Hepatocyte (in vitro differentiated cells): ENCODE measurements at regions not wholly inside any gene's neighbourhood (a gene's known extent, or its start where the extent isn't known, plus 50 kb on each side); places are given as distances from the start of the nearest gene placed in this dataset.

Experiments
- DNase-seq: peaks from one replicate; pipeline ENCODE4 v3.0.0-alpha.2; 2016; ENCODE audit warnings: low spot score
- H2AFZ ChIP-seq: fragments of 200-600 bp; sonication (generic); 2 replicates; pipeline ENCODE4 v1.6.0; 2016; ENCODE audit warnings: antibody characterized with exemption, mild to moderate bottlenecking
- H3K27ac ChIP-seq: fragments of 200-600 bp; sonication (generic); 2 replicates; pipeline ENCODE4 v1.5.1; 2016; ENCODE audit warnings: mild to moderate bottlenecking
- H3K27me3 ChIP-seq: fragments of 200-600 bp; sonication (generic); 2 replicates; pipeline ENCODE4 v1.6.1; 2016
- H3K36me3 ChIP-seq: fragments of 200-600 bp; sonication (generic); replicated peaks from 2 replicates; pipeline ENCODE4 v1.5.1; 2016; ENCODE audit warnings: low read depth; ENCODE audit not compliant: insufficient read depth
- H3K4me1 ChIP-seq: fragments of 200-600 bp; sonication (generic); 2 replicates; pipeline ENCODE4 v1.5.1; 2016; ENCODE audit warnings: mild to moderate bottlenecking, moderate library complexity; ENCODE audit not compliant: insufficient read depth
- H3K4me2 ChIP-seq: fragments of 200-600 bp; sonication (generic); 2 replicates; pipeline ENCODE4 v1.6.0; 2016
- H3K4me3 ChIP-seq: fragments of 200-600 bp; sonication (generic); 2 replicates; pipeline ENCODE4 v1.5.1; 2016; ENCODE audit warnings: mild to moderate bottlenecking
- H3K79me2 ChIP-seq: fragments of 200-600 bp; sonication (generic); 2 replicates; pipeline ENCODE4 v1.6.0; 2017; ENCODE audit warnings: mild to moderate bottlenecking
- H3K9me2 ChIP-seq: fragments of 200-600 bp; sonication (generic); replicated peaks from 2 replicates; pipeline ENCODE4 v1.6.0; 2017; ENCODE audit warnings: mild to moderate bottlenecking; ENCODE audit not compliant: insufficient read depth
- H3K9me3 ChIP-seq: fragments of 200-600 bp; sonication (generic); 2 replicates; pipeline ENCODE4 v1.5.1; 2016; ENCODE audit warnings: low read depth, mild to moderate bottlenecking
- H4K20me1 ChIP-seq: fragments of 200-600 bp; sonication (generic); 2 replicates; pipeline ENCODE4 v1.6.0; 2016; ENCODE audit warnings: mild to moderate bottlenecking; ENCODE audit not compliant: insufficient read depth, poor library complexity, severe bottlenecking
- EZH2 ChIP-seq: fragments of 200-600 bp; sonication (generic); IDR thresholded peaks from 2 replicates; pipeline ENCODE4 v1.6.1; 2016; ENCODE audit warnings: antibody characterized with exemption, mild to moderate bottlenecking, borderline replicate concordance
- EZH2phosphoT487 ChIP-seq: fragments of 200-600 bp; sonication (generic); IDR thresholded peaks from one replicate; pipeline ENCODE4 v1.6.1; 2018; ENCODE audit warnings: antibody characterized with exemption, mild to moderate bottlenecking, low read depth, moderate library complexity; ENCODE audit not compliant: unreplicated experiment, severe bottlenecking
- WGBS: methylation state at CpG from one replicate; pipeline ENCODE4 v1.1.6; 2016; ENCODE audit warnings: low lambda C conversion rate; ENCODE audit errors: missing lambda C conversion rate; 5-methylcytosine and 5-hydroxymethylcytosine counted together
- TF ChIP-seq, protein P1 (sequence below): fragments of 200-600 bp; sonication (generic); IDR thresholded peaks from 2 replicates; pipeline ENCODE4 v1.5.1; 2016; ENCODE audit warnings: antibody characterized with exemption, mild to moderate bottlenecking; ENCODE audit not compliant: poor library complexity

DNA sequence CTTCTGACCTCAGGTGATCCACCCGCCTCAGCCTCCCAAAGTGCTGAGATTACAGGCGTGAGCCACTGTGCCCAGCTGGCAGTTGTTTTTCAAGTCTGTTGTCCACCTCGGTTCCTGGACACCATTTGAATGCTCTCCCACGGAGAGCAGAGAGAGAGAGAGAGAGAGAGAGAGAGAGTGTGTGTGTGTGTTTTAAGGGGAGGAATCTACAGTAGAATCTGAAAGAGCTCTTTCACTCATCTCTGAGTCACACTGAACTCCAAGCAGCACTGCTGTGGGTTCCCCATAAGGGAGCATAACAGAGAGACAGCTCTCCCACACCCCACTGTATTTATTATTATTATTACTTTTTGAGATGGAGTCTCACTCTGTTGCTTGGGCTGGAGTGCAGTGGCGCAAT, 156.6 kb downstream of the RPLP1 start:
- Histone ChIP-seq H3K79me2 (no peaks in the 10 kb centered on the region), H4K20me1 (no peaks in the 10 kb centered on the region), H3K27ac (no peak overlapping the region), H3K4me3 (no peak overlapping the region), H3K9me2 (no peaks in the 10 kb centered on the region), H3K4me2 (no peak overlapping the region), H3K36me3 (no peaks in the 10 kb centered on the region), H3K27me3 (peaks cover 16% of the 10 kb centered on the region), H2AFZ (no peak overlapping the region), H3K9me3 (no peaks in the 10 kb centered on the region), H3K4me1 (peaks cover 4% of the 10 kb centered on the region)
- no peak for TF ChIP-seq EZH2
- TF ChIP-seq EZH2phosphoT487, result no peak
- TF ChIP-seq, protein P1, sequence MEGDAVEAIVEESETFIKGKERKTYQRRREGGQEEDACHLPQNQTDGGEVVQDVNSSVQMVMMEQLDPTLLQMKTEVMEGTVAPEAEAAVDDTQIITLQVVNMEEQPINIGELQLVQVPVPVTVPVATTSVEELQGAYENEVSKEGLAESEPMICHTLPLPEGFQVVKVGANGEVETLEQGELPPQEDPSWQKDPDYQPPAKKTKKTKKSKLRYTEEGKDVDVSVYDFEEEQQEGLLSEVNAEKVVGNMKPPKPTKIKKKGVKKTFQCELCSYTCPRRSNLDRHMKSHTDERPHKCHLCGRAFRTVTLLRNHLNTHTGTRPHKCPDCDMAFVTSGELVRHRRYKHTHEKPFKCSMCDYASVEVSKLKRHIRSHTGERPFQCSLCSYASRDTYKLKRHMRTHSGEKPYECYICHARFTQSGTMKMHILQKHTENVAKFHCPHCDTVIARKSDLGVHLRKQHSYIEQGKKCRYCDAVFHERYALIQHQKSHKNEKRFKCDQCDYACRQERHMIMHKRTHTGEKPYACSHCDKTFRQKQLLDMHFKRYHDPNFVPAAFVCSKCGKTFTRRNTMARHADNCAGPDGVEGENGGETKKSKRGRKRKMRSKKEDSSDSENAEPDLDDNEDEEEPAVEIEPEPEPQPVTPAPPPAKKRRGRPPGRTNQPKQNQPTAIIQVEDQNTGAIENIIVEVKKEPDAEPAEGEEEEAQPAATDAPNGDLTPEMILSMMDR, result no peak
- no peak for DNase-seq
- WGBS, result 77% methylated on average over 5 of the region's 5 CpGs

DNA sequence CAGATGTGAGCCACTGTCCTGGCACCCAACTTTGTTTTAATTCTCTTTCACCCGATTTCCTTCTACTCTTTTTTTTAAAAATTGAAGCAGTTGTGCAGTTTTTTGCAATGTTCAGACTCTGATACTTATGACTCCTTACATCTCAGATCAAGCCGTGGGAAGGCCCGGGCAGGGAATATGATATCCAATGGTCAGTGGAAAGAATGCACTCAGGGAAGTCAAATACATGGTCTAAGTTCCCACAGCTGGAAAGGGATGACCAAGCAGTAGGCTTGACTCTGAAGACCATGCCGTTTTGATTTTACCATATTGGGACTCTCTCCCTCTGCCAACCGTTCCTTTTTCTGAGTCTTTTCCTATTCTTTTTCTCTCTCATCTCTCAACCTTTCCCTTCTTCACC, 157.2 kb downstream of the RPLP1 start:
- Histone ChIP-seq H3K9me2 (no peaks in the 10 kb centered on the region), H3K36me3 (no peaks in the 10 kb centered on the region), H3K79me2 (no peaks in the 10 kb centered on the region), H3K4me2 (no peak overlapping the region), H4K20me1 (no peaks in the 10 kb centered on the region), H3K27me3 (peaks cover 16% of the 10 kb centered on the region), H3K4me3 (no peak overlapping the region), H2AFZ (no peak overlapping the region), H3K9me3 (no peaks in the 10 kb centered on the region), H3K27ac (no peak overlapping the region), H3K4me1 (no peaks in the 10 kb centered on the region)
- TF ChIP-seq EZH2phosphoT487 (no peak), EZH2 (no peak)
- TF ChIP-seq, protein P1, result no peak
- no peak for DNase-seq
- WGBS, result 90% methylated on average over 5 of the region's 5 CpGs

DNA sequence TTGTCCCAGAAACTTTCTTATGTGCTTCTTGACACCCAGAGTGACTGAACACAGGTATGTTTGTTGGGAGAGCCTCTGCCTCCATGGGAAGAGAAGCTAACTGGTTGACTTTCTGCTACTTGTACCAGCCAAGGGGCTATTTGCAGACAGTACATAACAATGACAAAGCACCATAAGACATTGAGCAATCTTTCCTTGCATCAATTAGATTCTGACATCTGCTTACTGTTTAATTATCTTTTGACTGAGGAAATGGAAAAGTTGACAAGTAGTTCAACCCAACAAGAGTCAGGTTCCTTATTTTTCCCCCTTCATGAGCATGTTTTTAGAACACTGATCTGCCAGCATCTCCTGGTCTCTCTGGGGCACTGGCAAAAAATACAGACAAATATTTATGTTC, 157.7 kb downstream of the RPLP1 start:
- no peak for DNase-seq
- TF ChIP-seq, protein P1, result no peak
- no peak for TF ChIP-seq EZH2phosphoT487
- no peak for TF ChIP-seq EZH2
- H3K79me2 ChIP-seq, result no peaks in the 10 kb centered on the region
- H3K27ac ChIP-seq, result no peak overlapping the region
- H3K4me1 ChIP-seq, result no peaks in the 10 kb centered on the region
- H4K20me1 ChIP-seq, result no peaks in the 10 kb centered on the region
- no peaks in the 10 kb centered on the region for H3K36me3 ChIP-seq
- H3K27me3 ChIP-seq, result peaks cover 16% of the 10 kb centered on the region
- H3K4me2 ChIP-seq, result no peak overlapping the region
- H3K9me2 ChIP-seq, result no peaks in the 10 kb centered on the region
- H2AFZ ChIP-seq, result no peak overlapping the region
- H3K4me3 ChIP-seq, result no peak overlapping the region
- H3K9me3 ChIP-seq, result no peaks in the 10 kb centered on the region

DNA sequence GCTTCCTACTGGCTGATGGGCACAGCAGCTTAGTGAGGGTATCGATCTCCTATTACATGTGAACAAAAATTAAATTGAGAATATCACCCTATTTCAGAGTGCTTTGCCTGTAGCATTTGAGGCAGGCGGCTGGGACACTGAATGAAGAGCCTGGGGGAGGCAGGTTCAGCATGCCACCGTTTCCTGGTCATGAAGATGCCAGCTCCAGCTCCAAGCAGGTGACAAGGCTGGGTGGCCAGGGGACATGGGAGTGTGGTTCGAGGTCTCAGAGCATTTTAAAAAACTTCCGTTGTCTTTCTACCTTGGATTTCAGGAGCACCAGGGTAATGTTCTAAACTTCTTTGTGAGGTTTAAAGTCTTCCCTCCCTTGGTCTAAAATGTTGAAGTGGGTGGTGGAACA, 158.2 kb downstream of the RPLP1 start:
- no peak for TF ChIP-seq EZH2
- TF ChIP-seq EZH2phosphoT487, result no peak
- TF ChIP-seq, protein P1, result no peak
- Histone ChIP-seq H3K79me2 (no peaks in the 10 kb centered on the region), H3K9me2 (no peaks in the 10 kb centered on the region), H3K4me3 (no peak overlapping the region), H3K27ac (no peak overlapping the region), H3K36me3 (no peaks in the 10 kb centered on the region), H2AFZ (no peak overlapping the region), H4K20me1 (no peaks in the 10 kb centered on the region), H3K4me2 (no peak overlapping the region), H3K27me3 (peaks cover 13% of the 10 kb centered on the region), H3K9me3 (no peaks in the 10 kb centered on the region), H3K4me1 (no peaks in the 10 kb centered on the region)
- 93% methylated on average over 5 of the region's 5 CpGs for WGBS
- no peak for DNase-seq
